ENCODE measurements at regions not wholly inside any gene's neighbourhood (a gene's known extent, or its start where the extent isn't known, plus 50 kb on each side); places are given as distances from the start of the nearest gene placed in this dataset.

DNA sequence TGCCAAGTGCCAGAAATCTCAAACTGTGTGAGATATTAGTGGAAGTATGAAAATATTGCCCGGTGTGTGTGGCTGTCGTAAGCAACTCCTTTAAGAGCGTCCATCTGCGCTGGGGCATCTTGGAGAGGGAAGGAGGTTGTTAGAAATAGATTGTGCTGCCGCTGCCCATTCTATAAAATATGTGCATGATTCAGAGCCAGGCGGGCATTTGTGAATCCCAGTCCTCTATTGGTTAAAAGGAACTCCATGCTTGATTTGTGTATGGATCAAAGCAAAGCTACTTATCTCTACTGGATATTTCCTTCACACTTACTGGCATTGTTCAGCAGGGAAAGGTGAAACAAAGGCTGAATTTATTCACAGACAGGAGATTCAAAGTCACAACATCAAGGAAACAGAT is 89.6 kb upstream of the SNRK start:
- ChIA-PET POLR2A (no interaction called here), CTCF (interaction anchor here (0.9 to 1.0 kb wide), 2 partner anchors 10 to 16 kb away, joined by 3 to 4 read pairs; no protein-coding TSS in a partner anchor)
- peak overlapping the region; percentile 23 for H2AFZ ChIP-seq (ENCODE audit: low read depth, low read length)
- peak; percentile 64 for DNase-seq (ENCODE audit: low read depth, low spot score)
- H3K9ac ChIP-seq (replicated peaks; ENCODE audit: extremely low read depth, insufficient read depth, low read length): no peak overlapping the region
- H3K9me1 ChIP-seq (replicated peaks; ENCODE audit: control insufficient read depth, extremely low read depth, insufficient read depth, low read length): no peaks in the 10 kb centered on the region
- no peak overlapping the region for H3K27ac ChIP-seq (ENCODE audit: insufficient read depth, low read depth, low read length)
- no peaks in the 10 kb centered on the region for H4K20me1 ChIP-seq (replicated peaks; ENCODE audit: control insufficient read depth, extremely low read depth, insufficient read depth, low read length)
- H3K36me3 ChIP-seq (ENCODE audit: control insufficient read depth in 2 of 2, extremely low read depth in 1 of 2, insufficient read depth in 2 of 2, low read length in 2 of 2): no peaks in the 10 kb centered on the region
- no peaks in the 10 kb centered on the region for H3K9me3 ChIP-seq (replicated peaks; ENCODE audit: control insufficient read depth, insufficient read depth, low read length)
- H3K4me3 ChIP-seq (replicated peaks in 1 of 3; ENCODE audit: insufficient read depth in 1 of 3, low read depth in 1 of 3, low read length in 3 of 3): no peak overlapping the region
- no peaks in the 10 kb centered on the region for H3K27me3 ChIP-seq (ENCODE audit: control insufficient read depth in 2 of 2, insufficient read depth in 2 of 2, low read length in 2 of 2)
- TF ChIP-seq EZH2 (IDR thresholded peaks at IDR 0.05; ENCODE audit: borderline replicate concordance, low read depth, low read length, severe bottlenecking) (no peak), MYC (IDR thresholded peaks at IDR 0.05; ENCODE audit: low read depth, low read length) (no peak), POLR2AphosphoS5 (IDR thresholded peaks at IDR 0.05; ENCODE audit: insufficient read depth, low read depth, low read length) (no peak), GATA2 (IDR thresholded peaks at IDR 0.05; ENCODE audit: insufficient read depth, insufficient read length, low read depth, low read length) (no peak), POLR2A (IDR thresholded peaks at IDR 0.05; ENCODE audit: low read depth, low read length) (no peak), FOS (IDR thresholded peaks at IDR 0.05; ENCODE audit: borderline replicate concordance, insufficient read depth, low read length) (no peak), JUN (IDR thresholded peaks at IDR 0.05; ENCODE audit: borderline replicate concordance, insufficient read depth, insufficient read length, low read depth) (no peak)
- TF ChIP-seq, protein P1, sequence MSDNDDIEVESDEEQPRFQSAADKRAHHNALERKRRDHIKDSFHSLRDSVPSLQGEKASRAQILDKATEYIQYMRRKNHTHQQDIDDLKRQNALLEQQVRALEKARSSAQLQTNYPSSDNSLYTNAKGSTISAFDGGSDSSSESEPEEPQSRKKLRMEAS (IDR thresholded peaks at IDR 0.05; ENCODE audit: insufficient read depth, insufficient read length): no peak
- TF ChIP-seq, protein P2, sequence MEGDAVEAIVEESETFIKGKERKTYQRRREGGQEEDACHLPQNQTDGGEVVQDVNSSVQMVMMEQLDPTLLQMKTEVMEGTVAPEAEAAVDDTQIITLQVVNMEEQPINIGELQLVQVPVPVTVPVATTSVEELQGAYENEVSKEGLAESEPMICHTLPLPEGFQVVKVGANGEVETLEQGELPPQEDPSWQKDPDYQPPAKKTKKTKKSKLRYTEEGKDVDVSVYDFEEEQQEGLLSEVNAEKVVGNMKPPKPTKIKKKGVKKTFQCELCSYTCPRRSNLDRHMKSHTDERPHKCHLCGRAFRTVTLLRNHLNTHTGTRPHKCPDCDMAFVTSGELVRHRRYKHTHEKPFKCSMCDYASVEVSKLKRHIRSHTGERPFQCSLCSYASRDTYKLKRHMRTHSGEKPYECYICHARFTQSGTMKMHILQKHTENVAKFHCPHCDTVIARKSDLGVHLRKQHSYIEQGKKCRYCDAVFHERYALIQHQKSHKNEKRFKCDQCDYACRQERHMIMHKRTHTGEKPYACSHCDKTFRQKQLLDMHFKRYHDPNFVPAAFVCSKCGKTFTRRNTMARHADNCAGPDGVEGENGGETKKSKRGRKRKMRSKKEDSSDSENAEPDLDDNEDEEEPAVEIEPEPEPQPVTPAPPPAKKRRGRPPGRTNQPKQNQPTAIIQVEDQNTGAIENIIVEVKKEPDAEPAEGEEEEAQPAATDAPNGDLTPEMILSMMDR (IDR thresholded peaks at IDR 0.05; ENCODE audit: extremely low read depth in 1 of 2, insufficient read depth in 1 of 2, low read depth in 1 of 2, low read length in 2 of 2): no peak
- BruUV-seq (replicated peaks): no TSS peak
- FAIRE-seq: peak; percentile 76
- intact Hi-C loops (cut with micrococcal nuclease) (no loop called here), dilution Hi-C loops (cut with MboI; ENCODE audit: extremely low pct_ligation_motif_present, low sequenced_read_pairs) (loop anchor here (25.0 kb wide), 1 partner anchor 191 kb away; no protein-coding TSS in a partner anchor)
- no peak overlapping the region for H3K4me2 ChIP-seq (ENCODE audit: insufficient read depth, low read length)
- peaks cover 45% of the 10 kb centered on the region for H3K4me1 ChIP-seq (ENCODE audit: control insufficient read depth, extremely low read depth, insufficient read depth, low read length)
- H3K79me2 ChIP-seq (ENCODE audit: control insufficient read depth, insufficient read depth, low read length): no peaks in the 10 kb centered on the region
